ENCODE measurements at regions not wholly inside any gene's neighbourhood (a gene's known extent, or its start where the extent isn't known, plus 50 kb on each side); places are given as distances from the start of the nearest gene placed in this dataset.

GRCh38 chr15:77720173-77720572 is 87.5 kb upstream of the LINGO1 start:
- TF ChIP-seq EP300 (conservative IDR thresholded peaks at IDR 0.05; ENCODE audit: poor library complexity, severe bottlenecking) (no peak), MXI1 (conservative IDR thresholded peaks at IDR 0.05; ENCODE audit: poor library complexity, severe bottlenecking) (no peak), POLR2AphosphoS5 (IDR thresholded peaks at IDR 0.05) (no peak), RAD21 (conservative IDR thresholded peaks at IDR 0.05) (no peak), SMC3 (conservative IDR thresholded peaks at IDR 0.05; ENCODE audit: poor library complexity) (no peak), EZH2 (IDR thresholded peaks at IDR 0.05; ENCODE audit: borderline replicate concordance, insufficient read depth, low read length, poor library complexity, severe bottlenecking) (no peak), REST (IDR thresholded peaks at IDR 0.05; ENCODE audit: borderline replicate concordance) (no peak)
- no peaks in the 10 kb centered on the region for H3K27me3 ChIP-seq (ENCODE audit: insufficient read depth, low read depth, low read length)
- no peak overlapping the region for H2AFZ ChIP-seq (ENCODE audit: low read depth, low read length)
- H3K9me2 ChIP-seq (ENCODE audit: insufficient read depth, low read length): no peaks in the 10 kb centered on the region
- H3K4me3 ChIP-seq (ENCODE audit: low read length): no peak overlapping the region
- no peaks in the 10 kb centered on the region for H3K36me3 ChIP-seq (ENCODE audit: insufficient read depth, low read length)
- no peak overlapping the region for H3K27ac ChIP-seq (ENCODE audit: low read length)
- no peak overlapping the region for H3K4me2 ChIP-seq (ENCODE audit: low read length)
- H3K79me2 ChIP-seq (replicated peaks; ENCODE audit: insufficient read depth, low read length): no peaks in the 10 kb centered on the region
- no peaks in the 10 kb centered on the region for H4K20me1 ChIP-seq (ENCODE audit: insufficient read depth)
- no peaks in the 10 kb centered on the region for H3F3A ChIP-seq (ENCODE audit: insufficient read depth, low read length, poor library complexity, severe bottlenecking)
- H3K9me3 ChIP-seq (ENCODE audit: low read length): no peaks in the 10 kb centered on the region
- H3K9ac ChIP-seq (ENCODE audit: low read length): no peak overlapping the region

GRCh38 chr15:77719450-77719849 is 86.7 kb upstream of the LINGO1 start:
- no peaks in the 10 kb centered on the region for H3K36me3 ChIP-seq (ENCODE audit: insufficient read depth, low read length)
- no peak overlapping the region for H3K4me2 ChIP-seq (ENCODE audit: low read length)
- no peak overlapping the region for H3K27ac ChIP-seq (ENCODE audit: low read length)
- H3K9ac ChIP-seq (ENCODE audit: low read length): no peak overlapping the region
- no peaks in the 10 kb centered on the region for H3K9me2 ChIP-seq (ENCODE audit: insufficient read depth, low read length)
- no peak overlapping the region for H3K4me3 ChIP-seq (ENCODE audit: low read length)
- H3K27me3 ChIP-seq (ENCODE audit: insufficient read depth, low read depth, low read length): no peaks in the 10 kb centered on the region
- H3F3A ChIP-seq (ENCODE audit: insufficient read depth, low read length, poor library complexity, severe bottlenecking): no peaks in the 10 kb centered on the region
- H2AFZ ChIP-seq (ENCODE audit: low read depth, low read length): no peak overlapping the region
- H3K9me3 ChIP-seq (ENCODE audit: low read length): no peaks in the 10 kb centered on the region
- H3K79me2 ChIP-seq (replicated peaks; ENCODE audit: insufficient read depth, low read length): no peaks in the 10 kb centered on the region
- TF ChIP-seq SMC3 (conservative IDR thresholded peaks at IDR 0.05; ENCODE audit: poor library complexity): no peak
- TF ChIP-seq CTCF (IDR thresholded peaks at IDR 0.05; ENCODE audit: poor library complexity, severe bottlenecking): no peak
- TF ChIP-seq REST (IDR thresholded peaks at IDR 0.05; ENCODE audit: borderline replicate concordance): no peak
- TF ChIP-seq EZH2 (IDR thresholded peaks at IDR 0.05; ENCODE audit: borderline replicate concordance, insufficient read depth, low read length, poor library complexity, severe bottlenecking): no peak
- no peak for TF ChIP-seq RAD21 (conservative IDR thresholded peaks at IDR 0.05)
- no peak for TF ChIP-seq TAF1 (IDR thresholded peaks at IDR 0.05; ENCODE audit: low read depth)
- TF ChIP-seq MXI1 (conservative IDR thresholded peaks at IDR 0.05; ENCODE audit: poor library complexity, severe bottlenecking): no peak
- no peak for TF ChIP-seq EP300 (conservative IDR thresholded peaks at IDR 0.05; ENCODE audit: poor library complexity, severe bottlenecking)
- TF ChIP-seq POLR2AphosphoS5 (IDR thresholded peaks at IDR 0.05): no peak
- H4K20me1 ChIP-seq (ENCODE audit: insufficient read depth): no peaks in the 10 kb centered on the region

Data from neural cell (in vitro differentiated cells).